ENCODE measurements at regions not wholly inside any gene's neighbourhood (a gene's known extent, or its start where the extent isn't known, plus 50 kb on each side); places are given as distances from the start of the nearest gene placed in this dataset.

DNA sequence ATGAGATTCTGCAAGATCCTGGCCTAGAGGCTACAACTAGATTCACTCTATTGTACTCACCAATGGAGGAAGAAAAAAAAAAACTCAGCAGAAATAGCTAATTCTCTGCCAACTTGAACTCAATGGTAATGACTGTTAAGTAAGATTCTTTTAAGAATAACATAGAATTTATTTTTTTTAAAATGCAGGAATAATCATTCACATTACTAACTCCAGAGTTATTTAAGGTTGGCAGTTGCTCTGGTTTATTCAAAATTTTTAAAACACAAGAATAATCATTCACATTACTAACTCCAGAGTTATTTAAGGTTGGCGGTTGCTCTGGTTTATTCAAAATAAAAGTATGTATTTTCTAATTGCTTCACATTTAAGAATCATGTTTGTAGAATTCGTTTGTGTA lies 1071.9 kb downstream of the IGSF11 start:
- no peaks in the 10 kb centered on the region for H3K27me3 ChIP-seq (ENCODE audit: control insufficient read depth in 2 of 2, insufficient read depth in 1 of 2, low read length in 1 of 2)
- DNase-seq (ENCODE audit: low read depth in 6 of 9, low spot score in 9 of 9), result no peak
- H3K27ac ChIP-seq (ENCODE audit: low read depth in 1 of 2, low read length in 1 of 2), result no peak overlapping the region
- 80% methylated on average over 2 of the region's 2 CpGs for WGBS
- H3K9me3 ChIP-seq (ENCODE audit: control insufficient read depth in 2 of 2, insufficient read depth in 1 of 2, low read length in 1 of 2), result no peaks in the 10 kb centered on the region
- H3K4me3 ChIP-seq (ENCODE audit: low read length in 2 of 2), result no peak overlapping the region
- no peaks in the 10 kb centered on the region for H3K36me3 ChIP-seq (ENCODE audit: control insufficient read depth in 2 of 2, insufficient read depth in 2 of 2, low read length in 1 of 2)
- H3K4me1 ChIP-seq (ENCODE audit: control insufficient read depth in 2 of 2, insufficient read depth in 2 of 2, low read length in 2 of 2), result no peaks in the 10 kb centered on the region

DNA sequence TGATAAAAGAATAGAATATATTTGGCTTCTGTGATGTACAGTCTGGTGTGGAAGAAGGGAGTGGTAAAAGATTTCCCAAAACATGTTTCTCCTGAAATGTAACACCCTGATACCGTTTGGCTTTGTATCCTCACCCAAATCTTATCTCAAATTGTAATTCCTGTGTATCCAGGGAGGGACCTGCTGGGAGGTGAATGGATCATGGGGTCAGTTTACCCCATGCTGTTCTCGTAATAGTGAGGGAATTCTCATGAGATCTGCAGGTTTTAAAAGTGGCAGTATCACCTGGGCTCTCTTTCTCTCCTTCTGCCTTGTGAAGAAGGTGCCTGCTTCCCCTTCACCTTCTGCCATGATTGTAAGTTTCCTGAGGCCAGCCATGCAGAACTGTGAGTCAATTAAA lies 1070.8 kb downstream of the IGSF11 start:
- 71% methylated on average over 2 of the region's 2 CpGs for WGBS
- no peak for DNase-seq (ENCODE audit: low read depth in 6 of 9, low spot score in 9 of 9)

DNA sequence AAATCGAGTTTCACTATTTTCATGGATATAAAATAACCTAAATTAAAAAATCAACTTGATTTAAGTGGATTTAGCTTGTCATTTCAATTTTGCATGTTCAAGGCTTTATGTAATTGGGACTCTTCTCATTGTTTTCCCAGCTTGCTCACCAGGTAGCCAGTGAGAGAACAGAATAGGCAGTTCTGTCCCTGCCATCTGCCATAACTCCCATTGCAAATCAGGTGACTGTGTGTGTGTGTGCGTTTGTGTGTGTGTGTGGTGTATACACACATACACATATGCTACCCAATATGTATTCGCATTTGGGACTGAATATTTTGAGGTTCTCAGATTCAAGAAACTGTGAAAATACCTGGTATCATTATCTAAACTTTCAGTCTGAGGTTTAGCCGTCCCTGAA lies 1069.8 kb downstream of the IGSF11 start:
- H3K27ac ChIP-seq (ENCODE audit: low read depth in 1 of 2, low read length in 1 of 2), result no peak overlapping the region
- H3K4me3 ChIP-seq (ENCODE audit: low read length in 2 of 2), result no peak overlapping the region
- no peaks in the 10 kb centered on the region for H3K36me3 ChIP-seq (ENCODE audit: control insufficient read depth in 2 of 2, insufficient read depth in 2 of 2, low read length in 1 of 2)
- H3K4me1 ChIP-seq (ENCODE audit: control insufficient read depth in 2 of 2, insufficient read depth in 2 of 2, low read length in 2 of 2), result no peaks in the 10 kb centered on the region
- no peaks in the 10 kb centered on the region for H3K9me3 ChIP-seq (ENCODE audit: control insufficient read depth in 2 of 2, insufficient read depth in 1 of 2, low read length in 1 of 2)
- H3K27me3 ChIP-seq (ENCODE audit: control insufficient read depth in 2 of 2, insufficient read depth in 1 of 2, low read length in 1 of 2), result no peaks in the 10 kb centered on the region
- 93% methylated on average over 4 of the region's 4 CpGs for WGBS
- DNase-seq (ENCODE audit: low read depth in 6 of 9, low spot score in 9 of 9), result no peak

More for the DNA sequence above, 1070.8 kb downstream of the IGSF11 start:
- H3K27me3 ChIP-seq (ENCODE audit: control insufficient read depth in 2 of 2, insufficient read depth in 1 of 2, low read length in 1 of 2), result no peaks in the 10 kb centered on the region
- no peaks in the 10 kb centered on the region for H3K36me3 ChIP-seq (ENCODE audit: control insufficient read depth in 2 of 2, insufficient read depth in 2 of 2, low read length in 1 of 2)
- no peak overlapping the region for H3K4me3 ChIP-seq (ENCODE audit: low read length in 2 of 2)
- no peak overlapping the region for H3K27ac ChIP-seq (ENCODE audit: low read depth in 1 of 2, low read length in 1 of 2)
- no peaks in the 10 kb centered on the region for H3K9me3 ChIP-seq (ENCODE audit: control insufficient read depth in 2 of 2, insufficient read depth in 1 of 2, low read length in 1 of 2)
- no peaks in the 10 kb centered on the region for H3K4me1 ChIP-seq (ENCODE audit: control insufficient read depth in 2 of 2, insufficient read depth in 2 of 2, low read length in 2 of 2)

DNA sequence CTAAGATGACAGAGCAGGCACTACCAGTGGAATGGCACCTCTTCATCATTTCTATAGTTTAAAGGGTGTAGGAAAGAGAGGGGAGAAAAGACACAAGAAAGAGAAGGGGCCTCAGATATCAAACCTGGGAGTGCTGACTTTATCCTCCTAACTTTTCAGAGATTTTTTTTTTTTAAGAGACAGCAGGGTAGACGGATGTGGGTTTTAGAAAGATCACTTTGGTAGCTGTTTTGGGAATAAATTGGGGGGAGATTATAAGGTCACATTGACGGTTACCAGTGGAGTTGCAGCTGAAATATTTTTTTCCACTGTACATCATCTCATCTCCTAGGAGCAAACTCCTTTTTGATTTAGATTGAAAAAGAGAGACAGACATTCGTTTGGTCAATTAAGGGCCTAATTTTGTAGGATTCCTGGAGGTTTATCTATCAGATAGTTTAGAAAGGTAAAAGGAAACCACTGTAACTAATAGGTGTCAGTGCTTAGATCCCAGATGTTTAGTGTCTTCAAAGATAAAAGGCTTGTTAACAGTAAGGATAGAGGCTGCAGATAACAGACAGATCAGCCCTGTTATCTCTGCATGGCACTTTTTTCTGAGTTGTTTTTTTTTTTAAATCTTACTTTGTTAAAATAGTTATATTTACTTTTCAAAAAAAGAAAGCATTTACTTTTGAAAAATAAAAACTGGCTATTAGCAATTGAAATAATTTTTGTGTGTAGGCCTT lies 1057.0 kb downstream of the IGSF11 start:
- H3K4me3 ChIP-seq (ENCODE audit: low read length in 2 of 2), result no peak overlapping the region
- DNase-seq (ENCODE audit: low read depth in 6 of 9, low spot score in 9 of 9), result no peak
- no peaks in the 10 kb centered on the region for H3K36me3 ChIP-seq (ENCODE audit: control insufficient read depth in 2 of 2, insufficient read depth in 2 of 2, low read length in 1 of 2)
- no peaks in the 10 kb centered on the region for H3K9me3 ChIP-seq (ENCODE audit: control insufficient read depth in 2 of 2, insufficient read depth in 1 of 2, low read length in 1 of 2)
- no peaks in the 10 kb centered on the region for H3K4me1 ChIP-seq (ENCODE audit: control insufficient read depth in 2 of 2, insufficient read depth in 2 of 2, low read length in 2 of 2)
- H3K27ac ChIP-seq (ENCODE audit: low read depth in 1 of 2, low read length in 1 of 2), result no peak overlapping the region
- 84% methylated on average over 3 of the region's 3 CpGs for WGBS
- no peaks in the 10 kb centered on the region for H3K27me3 ChIP-seq (ENCODE audit: control insufficient read depth in 2 of 2, insufficient read depth in 1 of 2, low read length in 1 of 2)

DNA sequence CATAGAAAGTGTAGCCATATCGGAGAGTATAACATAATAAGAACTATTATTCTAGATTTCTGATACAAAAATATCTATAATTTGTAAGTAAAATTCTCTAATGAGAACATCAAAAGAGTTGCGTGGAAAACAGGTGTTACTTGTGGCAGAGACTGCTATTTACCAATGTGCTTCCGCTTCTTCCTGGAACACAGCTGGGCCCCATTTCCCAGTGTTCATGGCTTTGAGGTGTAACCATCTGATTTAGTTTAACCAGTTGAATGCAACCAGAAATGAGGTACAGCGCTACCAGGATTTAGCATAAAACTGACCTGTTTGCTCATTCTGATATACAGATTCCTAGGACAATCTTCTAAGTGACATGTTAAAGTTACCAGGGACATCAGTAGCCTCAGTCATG lies 1055.2 kb downstream of the IGSF11 start:
- DNase-seq (ENCODE audit: low read depth in 6 of 9, low spot score in 9 of 9), result peak in 3 of 9 donors; percentile 4 to 25 (median 16)
- 94% methylated on average over 4 of the region's 4 CpGs for WGBS
- Histone ChIP-seq H3K4me3 (ENCODE audit: low read length in 2 of 2) (no peak overlapping the region), H3K9me3 (ENCODE audit: control insufficient read depth in 2 of 2, insufficient read depth in 1 of 2, low read length in 1 of 2) (no peaks in the 10 kb centered on the region), H3K27ac (ENCODE audit: low read depth in 1 of 2, low read length in 1 of 2) (no peak overlapping the region), H3K27me3 (ENCODE audit: control insufficient read depth in 2 of 2, insufficient read depth in 1 of 2, low read length in 1 of 2) (no peaks in the 10 kb centered on the region), H3K36me3 (ENCODE audit: control insufficient read depth in 2 of 2, insufficient read depth in 2 of 2, low read length in 1 of 2) (no peaks in the 10 kb centered on the region), H3K4me1 (ENCODE audit: control insufficient read depth in 2 of 2, insufficient read depth in 2 of 2, low read length in 2 of 2) (no peaks in the 10 kb centered on the region)

DNA sequence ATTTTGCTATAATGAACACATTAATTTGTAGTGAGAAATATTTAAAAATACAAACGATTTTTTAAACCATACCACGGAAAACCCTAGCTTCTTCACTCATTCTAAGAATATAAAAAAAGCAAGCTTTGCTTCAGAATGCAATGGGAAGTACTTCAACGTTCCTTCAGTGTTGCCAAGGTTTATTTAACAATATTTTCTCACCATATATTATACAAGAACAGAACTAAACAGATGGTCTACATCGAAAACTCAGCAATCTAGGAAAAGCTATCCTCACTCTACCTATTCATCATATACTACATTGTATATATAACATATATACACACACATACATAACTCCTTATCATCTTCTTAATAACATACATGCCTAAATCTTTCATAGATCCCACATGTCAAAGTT lies 1047.4 kb downstream of the IGSF11 start:
- WGBS, result 87% methylated on average over 4 of the region's 4 CpGs
- no peaks in the 10 kb centered on the region for H3K9me3 ChIP-seq (ENCODE audit: control insufficient read depth in 2 of 2, insufficient read depth in 1 of 2, low read length in 1 of 2)
- no peak overlapping the region for H3K4me3 ChIP-seq (ENCODE audit: low read length in 2 of 2)

DNA sequence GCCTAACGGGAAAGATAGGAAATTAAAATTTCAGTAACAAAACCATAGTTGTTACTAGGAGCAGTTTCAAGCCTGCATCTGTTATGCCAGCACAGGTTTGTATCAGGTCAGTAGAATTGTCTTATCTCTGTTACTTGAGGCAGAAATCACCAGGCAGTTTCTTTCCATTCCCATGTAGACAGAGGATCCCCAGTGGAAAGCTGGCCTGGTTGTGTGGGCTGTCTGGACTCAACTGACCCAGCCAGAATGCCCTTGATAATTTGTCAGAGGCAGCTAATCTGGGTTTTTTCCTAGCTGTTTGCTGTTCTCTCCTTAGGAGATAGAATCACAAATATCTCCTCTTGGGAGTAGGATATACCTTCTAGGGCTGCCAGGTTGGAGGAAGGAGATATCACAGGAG lies 1044.7 kb downstream of the IGSF11 start:
- Histone ChIP-seq H3K4me1 (ENCODE audit: control insufficient read depth in 2 of 2, insufficient read depth in 2 of 2, low read length in 2 of 2) (no peaks in the 10 kb centered on the region), H3K27ac (ENCODE audit: low read depth in 1 of 2, low read length in 1 of 2) (no peak overlapping the region), H3K4me3 (ENCODE audit: low read length in 2 of 2) (no peak overlapping the region), H3K27me3 (ENCODE audit: control insufficient read depth in 2 of 2, insufficient read depth in 1 of 2, low read length in 1 of 2) (no peaks in the 10 kb centered on the region), H3K9me3 (ENCODE audit: control insufficient read depth in 2 of 2, insufficient read depth in 1 of 2, low read length in 1 of 2) (no peaks in the 10 kb centered on the region), H3K36me3 (ENCODE audit: control insufficient read depth in 2 of 2, insufficient read depth in 2 of 2, low read length in 1 of 2) (no peaks in the 10 kb centered on the region)
- WGBS, result 62% methylated on average over 1 of the region's 1 CpG
- DNase-seq (ENCODE audit: low read depth in 6 of 9, low spot score in 9 of 9), result no peak

More for the DNA sequence above, 1047.4 kb downstream of the IGSF11 start:
- no peaks in the 10 kb centered on the region for H3K4me1 ChIP-seq (ENCODE audit: control insufficient read depth in 2 of 2, insufficient read depth in 2 of 2, low read length in 2 of 2)
- no peak for DNase-seq (ENCODE audit: low read depth in 6 of 9, low spot score in 9 of 9)
- no peak overlapping the region for H3K27ac ChIP-seq (ENCODE audit: low read depth in 1 of 2, low read length in 1 of 2)
- H3K36me3 ChIP-seq (ENCODE audit: control insufficient read depth in 2 of 2, insufficient read depth in 2 of 2, low read length in 1 of 2), result no peaks in the 10 kb centered on the region
- no peaks in the 10 kb centered on the region for H3K27me3 ChIP-seq (ENCODE audit: control insufficient read depth in 2 of 2, insufficient read depth in 1 of 2, low read length in 1 of 2)

DNA sequence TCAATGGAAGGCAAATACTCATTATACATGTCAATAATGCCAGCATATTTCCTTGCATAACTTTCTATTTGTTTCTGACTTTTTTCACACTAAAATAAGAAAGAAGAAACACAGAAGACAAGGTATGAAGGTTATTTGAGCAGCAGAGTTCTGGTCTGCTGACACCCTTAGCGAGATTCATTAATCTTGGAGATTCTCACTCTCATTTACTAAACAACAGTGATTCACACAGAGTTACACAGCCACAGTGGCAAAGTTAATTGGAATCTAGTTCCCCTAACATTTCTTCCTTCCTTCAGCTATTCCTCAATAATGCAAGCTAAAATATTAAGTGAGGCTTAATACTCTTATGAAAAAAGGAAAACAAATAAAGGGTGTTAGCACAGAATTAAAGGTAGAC lies 1044.0 kb downstream of the IGSF11 start:
- Histone ChIP-seq H3K4me3 (ENCODE audit: low read length in 2 of 2) (no peak overlapping the region), H3K36me3 (ENCODE audit: control insufficient read depth in 2 of 2, insufficient read depth in 2 of 2, low read length in 1 of 2) (no peaks in the 10 kb centered on the region), H3K27ac (ENCODE audit: low read depth in 1 of 2, low read length in 1 of 2) (no peak overlapping the region), H3K9me3 (ENCODE audit: control insufficient read depth in 2 of 2, insufficient read depth in 1 of 2, low read length in 1 of 2) (no peaks in the 10 kb centered on the region), H3K4me1 (ENCODE audit: control insufficient read depth in 2 of 2, insufficient read depth in 2 of 2, low read length in 2 of 2) (no peaks in the 10 kb centered on the region), H3K27me3 (ENCODE audit: control insufficient read depth in 2 of 2, insufficient read depth in 1 of 2, low read length in 1 of 2) (no peaks in the 10 kb centered on the region)
- DNase-seq (ENCODE audit: low read depth in 6 of 9, low spot score in 9 of 9), result no peak
- 87% methylated on average over 1 of the region's 1 CpG for WGBS

DNA sequence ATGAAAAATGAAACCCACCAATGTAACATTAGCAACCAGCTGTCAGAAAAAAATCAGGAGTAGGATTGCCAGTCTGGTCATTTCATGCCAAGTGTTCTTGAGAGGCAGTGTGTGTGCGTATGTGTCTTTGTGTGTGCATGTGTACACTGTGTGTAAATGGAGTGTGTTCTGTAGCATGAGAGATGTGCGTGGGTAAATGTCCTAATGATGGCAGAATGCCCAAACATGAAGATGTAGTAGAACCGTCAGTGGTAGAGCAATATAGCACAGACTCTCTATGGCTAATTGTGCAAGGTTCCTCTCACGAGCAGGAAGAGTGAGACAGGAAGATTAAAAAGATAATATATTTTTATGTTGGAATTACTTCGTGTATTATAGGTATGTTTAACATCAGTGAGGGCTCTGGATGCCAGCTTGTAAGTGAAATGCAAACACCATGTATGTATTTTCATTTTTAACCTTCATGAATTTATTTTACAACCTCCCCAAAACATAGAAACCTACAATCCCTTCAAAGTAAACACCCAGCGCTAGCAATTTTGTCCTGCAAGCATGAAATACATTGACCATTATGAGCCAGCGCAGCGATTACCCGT lies 1038.7 kb downstream of the IGSF11 start:
- Histone ChIP-seq H3K4me1 (ENCODE audit: control insufficient read depth in 2 of 2, insufficient read depth in 2 of 2, low read length in 2 of 2) (peaks cover 0 to 6% of the 10 kb centered on the region in 2 donors), H3K4me3 (ENCODE audit: low read length in 2 of 2) (no peak overlapping the region), H3K9me3 (ENCODE audit: control insufficient read depth in 2 of 2, insufficient read depth in 1 of 2, low read length in 1 of 2) (no peaks in the 10 kb centered on the region), H3K27me3 (ENCODE audit: control insufficient read depth in 2 of 2, insufficient read depth in 1 of 2, low read length in 1 of 2) (peaks cover 0 to 18% of the 10 kb centered on the region in 2 donors), H3K27ac (ENCODE audit: low read depth in 1 of 2, low read length in 1 of 2) (no peak overlapping the region), H3K36me3 (ENCODE audit: control insufficient read depth in 2 of 2, insufficient read depth in 2 of 2, low read length in 1 of 2) (no peaks in the 10 kb centered on the region)
- no peak for DNase-seq (ENCODE audit: low read depth in 6 of 9, low spot score in 9 of 9)
- 22% methylated on average over 9 of the region's 9 CpGs for WGBS
